NCI-H226 (cell line): ENCODE measurements at regions not wholly inside any gene's neighbourhood (a gene's known extent, or its start where the extent isn't known, plus 50 kb on each side); places are given as distances from the start of the nearest gene placed in this dataset.

ENCODE experiments used
- DNase-seq: peaks from one replicate; pipeline ENCODE4 v3.0.0-alpha.2; 2015

DNA sequence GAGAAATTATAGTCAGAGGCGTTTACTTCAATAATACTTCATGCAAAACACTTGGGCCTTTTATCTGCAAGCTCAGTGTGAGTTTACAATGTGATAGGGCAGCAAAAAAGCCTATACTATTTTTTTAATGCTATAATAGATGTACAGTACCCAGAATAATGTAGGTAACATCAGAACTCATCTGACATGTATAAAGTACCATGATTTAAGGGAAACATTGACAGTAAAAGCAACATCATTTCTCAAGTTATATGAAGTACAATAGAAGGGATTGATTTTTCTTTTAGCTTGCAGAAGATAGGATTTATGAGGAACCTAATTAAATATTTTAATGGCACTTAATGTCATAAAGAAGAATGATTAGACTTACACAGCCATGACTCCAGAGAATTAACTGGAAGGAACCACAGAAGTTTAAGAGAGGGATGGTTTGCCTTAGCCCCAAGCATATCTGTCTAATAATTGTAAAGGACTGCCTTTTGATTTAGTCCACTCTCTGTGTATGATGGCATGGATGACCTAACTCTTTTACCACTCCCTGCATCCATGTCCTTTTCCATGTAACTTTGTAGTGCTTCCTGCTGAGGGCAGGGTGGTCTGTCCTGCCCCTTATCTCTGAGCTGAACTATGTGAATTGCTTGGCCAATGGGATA lies 55.9 kb upstream of the MIS18BP1 start:
- DNase-seq, result no peak
